ENCODE measurements at regions not wholly inside any gene's neighbourhood (a gene's known extent, or its start where the extent isn't known, plus 50 kb on each side); places are given as distances from the start of the nearest gene placed in this dataset.
"Not testable (repeated sequence)": the region's sequence is repeated elsewhere in the genome, so short reads cannot be mapped to it uniquely, and the experiment has no call there.

DNA sequence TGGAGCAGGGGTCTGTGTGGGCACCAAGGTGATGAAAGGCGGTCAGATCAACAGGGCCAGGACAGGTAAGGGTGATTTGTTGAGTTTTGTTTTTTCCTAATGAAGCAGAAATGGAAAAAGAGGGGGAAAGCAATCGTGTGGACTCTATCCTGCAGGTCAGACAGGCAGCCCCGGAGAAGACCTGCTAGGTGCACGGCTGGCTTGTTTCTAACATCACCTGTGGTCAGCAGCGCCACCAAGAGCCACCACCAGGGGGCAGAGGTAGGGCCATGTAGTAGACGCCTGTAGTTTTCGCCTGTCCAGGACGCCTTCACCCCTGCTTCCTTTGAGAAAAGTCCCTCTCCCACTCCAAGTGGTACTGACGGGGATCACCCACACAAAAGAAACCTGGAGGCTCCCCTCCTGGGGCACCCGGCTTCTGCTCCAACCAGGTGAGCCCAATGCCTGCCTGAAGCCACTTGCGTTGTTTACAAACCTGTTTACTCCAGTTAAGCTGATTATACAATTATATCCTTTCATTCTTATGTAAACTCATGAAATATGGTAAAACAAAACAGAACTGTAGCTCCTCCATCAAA lies 54.2 kb upstream of the SEC14L1 start:
- peak in 1 of 2 donors; percentile 61 for DNase-seq

DNA sequence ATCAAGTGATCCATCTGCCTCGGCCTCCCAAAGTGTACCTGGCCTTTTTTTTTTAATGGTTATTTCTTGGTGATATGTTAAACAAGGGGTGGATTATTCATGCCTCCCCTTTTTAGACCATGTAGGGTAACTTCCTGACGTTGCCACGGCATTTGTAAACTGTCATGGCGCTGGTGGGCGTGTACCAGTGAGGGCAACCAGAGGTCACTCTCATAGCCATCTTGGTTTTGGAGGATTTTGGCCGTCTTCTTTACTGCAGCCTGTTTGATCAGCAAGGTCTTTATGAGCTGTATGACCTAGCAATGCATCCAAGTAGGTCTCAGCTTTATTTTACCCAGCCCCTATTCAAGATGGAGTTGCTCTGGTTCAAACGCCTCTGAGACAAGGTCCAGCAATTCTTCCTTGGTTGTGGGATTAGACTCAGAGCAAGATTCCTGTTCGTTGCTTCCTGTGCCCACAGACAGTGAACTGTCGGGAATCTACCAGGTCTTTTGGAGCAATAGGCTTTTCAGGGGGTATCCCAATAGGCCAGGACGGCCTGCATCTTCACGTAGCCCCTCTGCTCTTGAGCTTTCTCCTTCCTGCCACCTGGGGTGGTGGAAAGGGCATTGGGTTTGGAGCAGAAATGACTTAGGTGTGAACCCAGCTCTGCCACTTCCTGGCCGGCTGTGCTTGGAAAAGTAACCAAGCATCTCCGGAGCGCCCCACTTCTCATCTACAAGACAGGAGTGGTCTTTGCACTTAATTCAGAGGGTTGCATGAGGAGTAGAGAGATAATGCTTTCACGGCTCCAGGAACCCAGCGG lies 52.9 kb upstream of the SEC14L1 start:
- no peak for DNase-seq

DNA sequence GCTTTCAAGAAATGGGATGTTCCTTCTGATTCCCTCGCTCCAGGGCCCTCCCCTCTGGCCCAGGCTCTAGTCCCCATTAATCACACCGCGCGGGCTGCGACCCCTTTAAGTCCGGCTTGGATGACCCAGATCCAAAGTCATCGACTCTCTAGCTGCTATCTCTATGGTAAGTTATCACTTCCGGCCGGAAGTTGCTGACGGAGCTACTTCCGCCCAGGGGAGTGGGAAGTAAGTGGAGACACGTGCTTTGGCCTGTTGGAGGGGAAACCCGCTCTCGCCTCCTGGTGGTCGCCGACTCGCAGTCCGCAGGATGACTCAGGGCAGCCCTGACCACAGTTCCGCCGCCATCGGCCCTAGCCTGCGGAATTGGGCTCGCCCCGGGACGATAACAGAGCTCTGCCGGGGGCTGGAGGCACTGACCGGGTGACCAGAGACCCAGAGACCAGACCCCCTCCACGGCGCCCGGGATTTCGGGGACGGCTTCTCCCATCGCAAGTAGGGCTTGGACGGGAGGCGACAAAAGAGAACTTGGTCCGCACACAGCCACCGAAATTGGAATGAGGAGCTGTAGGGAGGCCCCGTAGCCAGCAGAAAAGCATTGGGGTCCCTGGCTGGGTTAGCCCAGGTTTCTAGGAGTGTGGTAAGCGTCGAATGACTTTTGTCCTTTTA lies 52.2 kb upstream of the SEC14L1 start:
- peak; percentile 95 to 97 for DNase-seq

DNA sequence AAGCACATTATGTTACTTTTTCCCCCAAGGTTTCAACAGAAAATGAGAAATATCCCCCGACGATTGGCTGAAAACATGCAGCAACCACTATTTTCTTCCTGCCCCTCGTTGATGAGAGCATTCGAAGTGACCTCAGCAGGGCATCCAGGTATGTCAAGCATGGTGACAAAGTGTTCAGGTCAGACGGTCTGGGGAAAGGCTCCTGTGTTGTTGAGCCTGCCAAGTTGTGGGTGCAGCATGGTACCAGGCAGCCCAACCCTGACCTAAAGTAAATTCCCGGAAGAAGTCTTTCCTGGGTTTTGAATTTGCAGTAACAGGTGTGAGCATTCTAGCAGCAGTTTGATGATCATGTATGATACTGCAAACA lies 51.7 kb upstream of the SEC14L1 start:
- DNase-seq, result no peak

DNA sequence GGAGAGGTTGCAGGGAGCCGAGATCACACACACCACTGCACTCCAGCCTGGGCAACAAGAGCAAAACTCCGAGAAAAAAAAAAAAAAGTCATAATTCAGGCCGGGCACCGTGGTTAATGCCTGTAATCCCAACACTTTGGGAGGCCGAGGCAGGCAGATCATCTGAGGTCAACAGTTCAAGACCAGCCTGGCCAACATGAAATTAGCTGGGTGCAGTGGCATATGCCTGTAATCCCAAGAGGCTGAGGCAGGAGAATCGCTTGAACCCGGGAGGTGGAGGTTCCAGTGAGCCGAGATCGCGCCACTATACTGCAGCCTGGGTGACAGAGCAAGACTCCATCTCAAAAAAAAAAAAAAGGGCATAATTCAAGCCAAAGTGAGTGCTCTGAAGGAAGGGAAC lies 50.8 kb upstream of the SEC14L1 start:
- DNase-seq, result not testable (repeated sequence)

DNA sequence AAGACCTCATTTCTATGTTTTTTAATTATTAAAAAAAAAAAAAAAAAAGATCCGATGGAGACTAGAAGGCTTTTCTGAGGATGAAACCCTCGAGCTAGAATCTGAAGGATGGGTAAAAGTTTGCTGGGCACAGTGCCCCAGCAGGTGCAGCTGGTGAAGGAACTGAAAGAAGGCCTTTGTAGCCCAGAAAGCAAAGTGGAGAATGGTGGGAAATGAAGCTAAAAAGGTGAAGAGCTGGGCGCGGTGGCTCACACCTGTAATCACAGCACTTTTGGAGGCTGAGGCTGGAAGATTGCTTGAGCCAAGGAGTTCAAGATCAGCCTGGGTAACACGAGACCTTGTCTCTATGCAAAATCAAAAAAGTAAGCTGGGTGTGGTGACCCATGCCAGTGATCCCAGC lies 50.3 kb upstream of the SEC14L1 start:
- DNase-seq, result no peak

Data from right lung (tissue), 2 donors.